ENCODE measurements at regions not wholly inside any gene's neighbourhood (a gene's known extent, or its start where the extent isn't known, plus 50 kb on each side); places are given as distances from the start of the nearest gene placed in this dataset.
A peak's percentile ranks its signal among the peaks of the same experiment; 100 is the strongest.

GRCh38 chr2:56685205-56685604, 501.4 kb downstream of the CCDC85A start:
- H3K9me3 ChIP-seq (ENCODE audit: insufficient read depth in 2 of 2, low read depth in 1 of 2, low read length in 1 of 2) = no peaks in the 10 kb centered on the region
- H3K4me1 ChIP-seq (replicated peaks in 1 of 4; ENCODE audit: control insufficient read depth in 3 of 4, insufficient read depth in 4 of 4, low read length in 3 of 4) = no peaks in the 10 kb centered on the region
- DNase-seq (ENCODE audit: low read depth in 1 of 2, low spot score in 2 of 2) (no peak), FAIRE-seq (no peak)
- no peak overlapping the region for H3K4me2 ChIP-seq (ENCODE audit: insufficient read depth in 1 of 2, low read depth in 2 of 2, low read length in 2 of 2)
- no peak overlapping the region for H2BK12ac ChIP-seq (ENCODE audit: low read depth, low read length)
- H4K8ac ChIP-seq (ENCODE audit: extremely low read depth, insufficient read depth, low read length) = no peak overlapping the region
- no peak overlapping the region for H2BK5ac ChIP-seq (ENCODE audit: low read depth, low read length)
- no peaks in the 10 kb centered on the region for H3K79me1 ChIP-seq (ENCODE audit: low read depth, low read length)
- no peak overlapping the region for H3K23ac ChIP-seq (ENCODE audit: insufficient read length)
- TF ChIP-seq YY1 (IDR thresholded peaks at IDR 0.05; ENCODE audit: low read depth, low read length) (0 out of 2 replicates have a peak, but pooled peaks have one; percentile 30), TCF12 (IDR thresholded peaks at IDR 0.05; ENCODE audit: low read depth, low read length) (no peak), BRCA1 (IDR thresholded peaks at IDR 0.05; ENCODE audit: low read depth, low read length) (no peak)
- TF ChIP-seq, protein P1, sequence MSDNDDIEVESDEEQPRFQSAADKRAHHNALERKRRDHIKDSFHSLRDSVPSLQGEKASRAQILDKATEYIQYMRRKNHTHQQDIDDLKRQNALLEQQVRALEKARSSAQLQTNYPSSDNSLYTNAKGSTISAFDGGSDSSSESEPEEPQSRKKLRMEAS (IDR thresholded peaks at IDR 0.05) = no peak
- H3K4me3 ChIP-seq (ENCODE audit: extremely low read depth in 1 of 4, insufficient read depth in 2 of 4, low read depth in 3 of 4, low read length in 4 of 4) = no peak overlapping the region
- no peak overlapping the region for H2BK20ac ChIP-seq (ENCODE audit: low read length)
- no peak overlapping the region for H3K9ac ChIP-seq (replicated peaks in 1 of 4; ENCODE audit: extremely low read depth in 1 of 4, low read depth in 3 of 4, low read length in 3 of 4)
- 0 out of 2 replicates have a peak overlapping the region, but pooled peaks have one; percentile 58 for H2AFZ ChIP-seq (ENCODE audit: low read length)
- 93% methylated on average over 4 of the region's 4 CpGs; no CpG with 5 or more reads in 1 of the 2 experiments for WGBS, 2 experiments (ENCODE audit: extremely low coverage in 1 of 2, insufficient coverage in 1 of 2, insufficient read length in 1 of 2, insufficient replicate concordance in 2 of 2, low coverage in 1 of 2, low lambda C conversion rate in 2 of 2, missing lambda C conversion rate in 1 of 2)
- no peak overlapping the region for H3K4ac ChIP-seq (replicated peaks; ENCODE audit: insufficient read length, low read depth, low read length)
- no peaks in the 10 kb centered on the region for H3K79me2 ChIP-seq (ENCODE audit: control insufficient read depth in 1 of 2, insufficient read depth in 2 of 2, low read length in 2 of 2)
- no peak overlapping the region for H3K14ac ChIP-seq (ENCODE audit: insufficient read length)
- no peaks in the 10 kb centered on the region for H4K20me1 ChIP-seq (replicated peaks in 1 of 2; ENCODE audit: control insufficient read depth in 1 of 2, insufficient read depth in 2 of 2, low read length in 2 of 2)
- H3K18ac ChIP-seq (ENCODE audit: extremely low read depth, low read length) = no peak overlapping the region
- H3K36me3 ChIP-seq (ENCODE audit: control insufficient read depth in 2 of 4, insufficient read depth in 4 of 4, low read length in 3 of 4) = no peaks in the 10 kb centered on the region
- H2BK120ac ChIP-seq (replicated peaks; ENCODE audit: low read depth, low read length) = no peak overlapping the region
- ChIA-PET POLR2A (ENCODE audit: partially characterized antibody) (no interaction called here), CTCF (ENCODE audit: partially characterized antibody) (no interaction called here)
- H2AK5ac ChIP-seq (ENCODE audit: low read depth, low read length) = no peak overlapping the region
- no peak overlapping the region for H2BK15ac ChIP-seq (ENCODE audit: low read length)
- H4K5ac ChIP-seq (ENCODE audit: insufficient read length, low read depth, low read length) = no peak overlapping the region
- no peak overlapping the region for H3K56ac ChIP-seq (replicated peaks; ENCODE audit: insufficient read length, low read depth, low read length)
- H4K91ac ChIP-seq (replicated peaks; ENCODE audit: insufficient read length, low read length) = no peak overlapping the region
- H3K27ac ChIP-seq (ENCODE audit: low read depth, low read length) = no peak overlapping the region
- H3K27me3 ChIP-seq (replicated peaks in 1 of 4; ENCODE audit: control insufficient read depth in 3 of 4, extremely low read depth in 1 of 4, insufficient read depth in 3 of 4, low read length in 3 of 4) = no peaks in the 10 kb centered on the region
- no peaks in the 10 kb centered on the region for H3K23me2 ChIP-seq (ENCODE audit: low read depth, low read length)

Measured in H1 (cell line).